Small intestine (tissue), 7 donors: ENCODE measurements at regions not wholly inside any gene's neighbourhood (a gene's known extent, or its start where the extent isn't known, plus 50 kb on each side); places are given as distances from the start of the nearest gene placed in this dataset.

ENCODE experiments used
- DNase-seq, 2 donors: peaks; one replicate each; pipeline versions ENCODE4 v3.0.0 to v3.0.0-alpha.2; 2013
- FAIRE-seq: peaks from 2 replicates; lab custom pipeline; 2012; peaks lifted over from hg19 to GRCh38; lab: Jason Lieb, UNC
- H3K27ac ChIP-seq, 3 donors: one replicate each; pipeline ENCODE4 v1.5.1; 2013; ENCODE audit warnings: low read length in 2 of 3, mild to moderate bottlenecking in 2 of 3, control low read depth in 1 of 3, inconsistent platforms in 1 of 3, low read depth in 1 of 3, moderate library complexity in 1 of 3
- H3K27me3 ChIP-seq, 3 donors: one replicate each; pipeline ENCODE4 v1.6.1; 2013; ENCODE audit warnings: low read length in 3 of 3, inconsistent platforms in 1 of 3; ENCODE audit not compliant: control insufficient read depth in 3 of 3, insufficient read depth in 3 of 3
- H3K36me3 ChIP-seq, 3 donors: one replicate each; pipeline ENCODE4 v1.6.1; 2013; ENCODE audit warnings: low read length in 3 of 3, inconsistent platforms in 1 of 3, low read depth in 1 of 3, mild to moderate bottlenecking in 1 of 3, moderate library complexity in 1 of 3; ENCODE audit not compliant: control insufficient read depth in 3 of 3, insufficient read depth in 2 of 3
- H3K4me1 ChIP-seq, 3 donors: one replicate each; pipeline ENCODE4 v1.6.1; 2013; ENCODE audit warnings: low read length in 2 of 3, inconsistent platforms in 1 of 3, low read depth in 1 of 3, mild to moderate bottlenecking in 1 of 3, moderate library complexity in 1 of 3; ENCODE audit not compliant: control insufficient read depth in 3 of 3, insufficient read depth in 2 of 3
- H3K4me3 ChIP-seq, 3 donors: one replicate each; pipeline ENCODE4 v1.5.1; 2013; ENCODE audit warnings: low read length in 3 of 3, control low read depth in 1 of 3, inconsistent platforms in 1 of 3, low read depth in 1 of 3, mild to moderate bottlenecking in 1 of 3, moderate library complexity in 1 of 3
- H3K9me3 ChIP-seq, 2 donors: one replicate each; pipeline ENCODE4 v1.6.1; 2013; ENCODE audit warnings: low read depth in 1 of 2, low read length in 1 of 2; ENCODE audit not compliant: control insufficient read depth in 2 of 2, insufficient read depth in 1 of 2
- WGBS, 3 donors: extraction: QIAGEN DNeasy Blood & Tissue Kit; methylation state at CpG; one replicate each; pipeline ENCODE4 v1.1.7; 2013; 5-methylcytosine and 5-hydroxymethylcytosine counted together
- donor health status: healthy with polysubstance abuse.
- donor health status: control.
- donor health status: control.
- donor health status: Bipolar disorder and iron deficiency.
- donor health status: healthy.

DNA sequence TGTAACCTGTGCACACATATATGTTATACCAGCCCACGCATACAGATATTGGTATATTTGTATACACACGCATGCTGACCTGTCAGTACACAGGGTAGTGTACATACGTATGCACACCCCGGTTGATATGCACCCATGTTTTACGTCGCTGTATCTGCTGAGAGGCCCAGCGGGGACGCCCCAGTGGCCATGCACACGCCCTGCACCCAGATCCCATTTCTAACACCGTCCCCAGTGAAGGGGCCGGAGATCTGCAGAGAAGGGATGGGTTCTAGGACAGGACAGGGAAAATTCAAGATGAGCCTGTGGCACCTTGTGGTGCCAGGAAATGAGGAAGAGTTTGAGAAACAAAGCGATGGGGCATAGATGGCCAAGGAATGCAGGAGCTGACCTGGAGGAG lies 57.2 kb upstream of the TTC34 start:
- WGBS, 3 donors, result 93 to 95% (median 94%) methylated on average over 12 of the region's 12 CpGs
- no peaks in the 10 kb centered on the region for H3K4me1 ChIP-seq
- H3K27ac ChIP-seq, result no peak overlapping the region
- no peaks in the 10 kb centered on the region for H3K36me3 ChIP-seq
- FAIRE-seq (no peak), DNase-seq (no peak)
- peaks cover 0 to 3% (median 0%) of the 10 kb centered on the region in 3 donors for H3K27me3 ChIP-seq
- no peak overlapping the region for H3K4me3 ChIP-seq
- H3K9me3 ChIP-seq, result no peaks in the 10 kb centered on the region

DNA sequence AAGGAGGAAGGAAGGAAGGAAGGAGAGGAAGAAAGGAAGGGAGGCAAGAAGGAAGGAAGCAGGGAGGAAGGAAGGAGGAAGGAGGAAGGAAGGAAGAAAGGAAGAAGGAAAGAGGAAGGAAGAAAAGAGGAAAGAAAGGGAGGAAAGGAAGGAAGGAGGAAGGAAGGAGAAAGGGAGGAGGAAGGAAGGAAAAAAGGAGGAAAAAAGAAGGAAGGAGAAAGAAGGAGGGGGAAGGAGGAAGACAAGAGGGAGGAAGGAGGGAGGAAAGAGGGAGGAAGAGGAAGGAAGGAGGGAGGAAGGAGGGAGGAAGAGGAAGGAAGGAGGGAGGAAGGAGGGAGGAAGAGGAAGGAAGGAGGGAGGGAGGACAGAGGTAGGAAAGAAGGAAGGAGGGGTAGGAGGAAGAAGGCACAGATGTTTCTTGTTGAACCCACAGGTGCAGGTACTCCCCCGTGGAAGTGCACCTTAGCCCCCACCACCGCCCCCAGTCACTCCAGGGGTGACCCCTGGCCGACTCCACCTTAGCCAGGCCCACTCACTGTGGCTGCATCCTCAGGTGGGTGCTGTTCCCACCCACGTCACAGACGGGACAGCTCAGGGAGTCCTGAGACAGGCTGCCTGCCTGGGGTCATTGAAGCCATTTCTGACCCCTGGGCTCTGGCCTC lies 57.9 kb upstream of the TTC34 start:
- WGBS, 3 donors, result 65 to 96% (median 87%) methylated on average over 5 of the region's 5 CpGs
- peaks cover 0 to 3% (median 0%) of the 10 kb centered on the region in 3 donors for H3K27me3 ChIP-seq
- no peak overlapping the region for H3K4me3 ChIP-seq
- H3K9me3 ChIP-seq, result no peaks in the 10 kb centered on the region
- H3K36me3 ChIP-seq, result no peaks in the 10 kb centered on the region
- DNase-seq (no peak), FAIRE-seq (no peak)
- no peak overlapping the region for H3K27ac ChIP-seq
- H3K4me1 ChIP-seq, result no peaks in the 10 kb centered on the region

DNA sequence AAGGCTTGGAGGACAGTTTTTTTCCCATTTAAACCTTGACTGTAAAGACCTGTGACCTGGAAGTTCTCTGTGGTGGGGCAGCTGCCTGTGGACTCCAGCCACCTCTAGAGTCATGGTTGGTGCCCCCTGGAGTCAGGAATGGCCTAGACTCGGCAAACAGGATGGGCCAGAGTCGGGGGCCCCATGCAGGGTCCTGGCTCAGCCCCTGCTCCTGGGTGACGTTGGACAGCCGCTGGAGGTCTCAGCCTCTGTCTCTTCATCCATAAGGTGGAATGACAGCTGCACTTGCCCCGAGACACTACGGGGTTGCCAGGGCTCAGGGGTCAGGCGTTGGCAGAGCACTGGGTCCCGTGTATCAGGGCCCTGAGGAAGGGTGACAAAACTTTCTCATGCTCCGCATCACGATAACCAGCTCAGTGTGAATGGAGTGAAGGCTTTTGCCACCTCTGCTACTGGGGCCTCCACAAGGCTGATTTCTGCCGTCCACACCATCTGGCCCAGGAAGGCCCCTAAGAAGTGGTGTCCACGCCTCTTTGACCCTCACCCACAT lies 58.5 kb upstream of the TTC34 start:
- FAIRE-seq, result no peak
- H3K4me1 ChIP-seq, result no peaks in the 10 kb centered on the region
- no peak for DNase-seq
- no peak overlapping the region for H3K4me3 ChIP-seq
- no peaks in the 10 kb centered on the region for H3K9me3 ChIP-seq
- H3K27me3 ChIP-seq, result peaks cover 0 to 3% (median 0%) of the 10 kb centered on the region in 3 donors
- no peak overlapping the region for H3K27ac ChIP-seq
- no peaks in the 10 kb centered on the region for H3K36me3 ChIP-seq
- 74 to 85% (median 75%) methylated on average over 12 of the region's 12 CpGs for WGBS, 3 donors

DNA sequence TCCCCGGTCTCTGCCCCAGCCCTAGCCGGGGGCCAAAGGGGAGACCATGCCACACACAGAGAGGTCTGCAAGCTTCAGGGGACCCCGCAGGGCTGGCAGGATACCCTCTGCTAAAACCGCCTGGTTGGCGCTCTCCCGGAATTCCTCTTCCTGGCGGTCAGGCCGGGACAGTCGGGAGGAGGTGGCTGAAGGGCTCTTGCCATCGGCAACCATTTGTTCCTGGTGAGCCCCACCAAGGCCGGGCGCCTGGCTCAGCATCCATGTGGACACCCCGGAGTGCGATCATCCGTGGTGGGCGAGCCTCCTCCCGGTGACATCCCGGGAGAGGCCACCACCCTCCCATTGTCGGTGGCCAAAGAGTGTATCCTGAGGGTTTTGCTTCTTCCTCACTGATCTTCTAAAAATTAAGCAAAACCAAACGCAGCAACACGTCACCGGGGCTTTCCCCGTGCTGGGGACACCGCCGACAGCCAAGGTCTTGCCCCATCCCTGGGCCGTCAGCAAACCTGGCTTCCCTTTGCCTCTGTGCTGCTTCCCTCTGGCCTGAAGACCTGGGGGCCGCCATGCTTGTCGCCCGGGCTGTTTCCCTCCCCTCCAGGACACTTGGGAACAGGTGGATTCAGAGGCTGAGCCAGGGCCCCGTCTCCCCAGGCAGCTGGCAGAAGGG lies 59.1 kb upstream of the TTC34 start:
- whole genome bisulfite sequencing, 3 donors, result 88 to 93% (median 90%) methylated on average over 30 of the region's 30 CpGs
- Histone ChIP-seq H3K9me3 (no peaks in the 10 kb centered on the region), H3K27me3 (peaks cover 0 to 3% (median 0%) of the 10 kb centered on the region in 3 donors), H3K4me1 (no peaks in the 10 kb centered on the region), H3K27ac (no peak overlapping the region), H3K36me3 (no peaks in the 10 kb centered on the region), H3K4me3 (no peak overlapping the region)
- FAIRE-seq, result no peak
- no peak for DNase-seq

DNA sequence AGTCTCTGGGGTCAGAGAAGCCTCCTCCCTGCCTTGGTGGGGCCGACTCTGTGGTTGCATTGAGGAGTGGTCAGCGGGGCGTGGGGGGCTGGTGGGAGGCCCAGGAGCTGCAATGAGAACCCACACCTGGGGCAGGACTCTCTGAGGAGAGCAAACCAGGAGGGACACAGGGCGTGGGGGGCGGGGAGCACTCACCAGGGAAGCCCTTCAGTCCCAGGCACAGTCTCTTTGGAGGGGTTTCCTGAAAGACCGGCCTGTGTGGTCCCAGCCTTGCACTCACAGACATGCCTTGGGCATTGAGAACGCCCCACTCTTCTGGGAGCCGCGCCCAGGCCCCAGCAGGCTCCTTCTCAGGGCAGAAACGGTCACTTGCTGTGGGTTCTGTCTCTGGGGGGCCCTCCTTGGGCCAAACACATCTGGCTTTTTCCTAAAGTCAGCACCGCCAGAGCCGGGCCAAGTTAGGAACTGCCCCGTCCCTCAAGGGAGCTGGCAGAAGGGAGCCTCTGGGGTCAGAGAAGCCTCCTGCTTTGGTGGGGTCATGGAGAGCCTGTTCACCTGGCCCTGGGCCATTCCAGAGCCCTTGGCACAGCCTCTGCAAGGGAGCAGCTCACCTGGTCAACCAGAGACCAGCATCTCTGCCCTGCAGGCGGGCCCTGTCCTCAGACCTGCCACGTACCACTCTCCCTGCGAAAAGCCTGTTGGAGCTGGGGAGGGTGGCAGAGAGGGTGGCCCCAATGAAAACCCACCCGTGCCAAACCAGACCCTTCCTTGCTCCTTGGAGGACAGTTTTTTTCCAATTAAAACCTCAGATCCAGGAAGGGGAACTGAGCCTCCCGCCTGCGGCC lies 59.9 kb upstream of the TTC34 start:
- H3K4me3 ChIP-seq, result no peak overlapping the region
- FAIRE-seq (no peak), DNase-seq (no peak)
- no peaks in the 10 kb centered on the region for H3K36me3 ChIP-seq
- WGBS, 3 donors, result 73 to 85% (median 85%) methylated on average over 19 of the region's 19 CpGs
- H3K27ac ChIP-seq, result no peak overlapping the region
- no peaks in the 10 kb centered on the region for H3K4me1 ChIP-seq
- H3K27me3 ChIP-seq, result peaks cover 0 to 4% (median 0%) of the 10 kb centered on the region in 3 donors
- no peaks in the 10 kb centered on the region for H3K9me3 ChIP-seq

DNA sequence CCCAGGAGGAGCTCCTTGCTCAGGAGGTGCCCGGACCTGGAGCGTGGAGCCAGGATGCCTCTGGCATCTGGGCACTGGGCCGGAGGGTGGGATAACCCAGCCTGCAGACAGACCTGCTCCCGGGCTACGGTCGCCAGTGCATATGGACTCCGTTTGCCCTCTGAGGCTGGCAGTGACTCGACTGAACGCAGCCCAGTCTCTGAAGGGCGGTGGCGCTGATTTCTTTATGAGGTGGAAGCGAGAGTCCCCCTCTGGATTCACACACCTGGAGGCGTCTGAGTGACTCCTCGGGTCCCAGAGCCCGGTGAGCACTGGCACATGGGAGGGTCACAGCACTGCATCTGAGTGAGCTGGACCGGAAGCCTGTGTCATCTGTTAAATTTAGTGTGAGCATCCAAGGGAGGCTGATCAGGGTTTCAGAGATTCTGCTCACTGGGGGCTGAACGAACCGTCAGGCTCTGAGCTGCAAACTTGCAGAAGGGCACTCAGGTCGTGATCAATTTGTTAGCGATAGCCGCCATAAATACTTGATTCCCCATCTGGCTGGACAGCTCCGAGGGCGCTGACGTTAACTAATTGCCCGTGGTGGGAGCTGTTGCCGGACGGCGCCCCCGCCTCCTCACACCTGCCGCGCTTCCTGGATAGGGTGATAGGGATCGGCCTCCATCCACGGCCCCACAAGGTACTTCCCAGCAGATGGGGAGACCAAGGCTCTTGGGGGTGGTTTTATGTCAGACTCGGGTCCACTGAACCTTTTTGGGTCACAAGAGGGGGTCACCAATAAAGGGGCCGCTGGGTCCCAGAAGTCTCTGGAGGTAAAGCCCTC lies 60.7 kb upstream of the TTC34 start:
- H3K4me3 ChIP-seq, result no peak overlapping the region
- FAIRE-seq (no peak), DNase-seq (no peak)
- no peaks in the 10 kb centered on the region for H3K4me1 ChIP-seq
- peaks cover 0 to 5% (median 4%) of the 10 kb centered on the region in 3 donors for H3K27me3 ChIP-seq
- no peaks in the 10 kb centered on the region for H3K36me3 ChIP-seq
- H3K9me3 ChIP-seq, result no peaks in the 10 kb centered on the region
- H3K27ac ChIP-seq, result no peak overlapping the region
- 62 to 70% (median 66%) methylated on average over 34 to 35 of the region's 35 CpGs for WGBS, 3 donors

DNA sequence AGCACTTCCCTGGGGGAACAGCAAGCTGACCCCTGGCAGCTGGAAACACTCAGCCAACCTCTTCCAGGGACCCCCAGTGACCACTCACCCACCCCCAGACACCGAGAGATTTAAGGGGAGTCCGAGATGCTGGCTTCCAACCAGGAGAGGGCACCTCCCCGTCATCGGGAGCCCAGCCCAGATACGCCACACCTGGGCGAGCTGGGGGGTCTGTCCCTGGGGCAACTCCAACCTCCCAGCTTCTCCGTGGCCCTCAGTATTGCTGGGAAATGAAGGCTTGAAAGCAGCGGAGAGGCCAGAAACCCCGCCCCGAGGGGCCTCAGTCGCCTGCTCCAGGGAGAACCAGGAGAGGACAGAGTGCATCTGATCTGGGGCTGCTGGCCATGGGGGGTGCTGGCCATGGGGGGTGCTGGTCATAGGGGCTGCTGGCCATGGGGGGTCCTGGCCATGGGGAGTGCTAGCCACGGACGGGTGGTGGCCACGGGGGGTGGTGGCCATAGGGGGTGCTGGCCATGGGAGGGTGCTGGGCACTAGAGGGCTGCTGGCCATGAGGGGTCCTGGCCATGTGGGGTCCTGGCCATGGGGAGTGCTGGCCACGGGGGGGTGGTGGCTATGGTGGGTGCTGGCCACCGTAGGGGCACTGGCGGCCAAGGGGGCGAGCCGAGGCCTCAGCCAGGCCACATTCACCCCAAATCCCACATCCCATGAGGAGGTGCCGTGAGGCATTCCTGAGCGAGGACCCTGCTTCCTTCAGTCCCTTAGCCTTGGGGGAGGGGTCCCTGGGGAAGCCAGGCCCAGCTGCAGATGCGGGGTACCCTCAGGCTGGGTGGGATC lies 61.5 kb upstream of the TTC34 start:
- H3K27me3 ChIP-seq, result peaks cover 0 to 5% (median 4%) of the 10 kb centered on the region in 3 donors
- H3K4me3 ChIP-seq, result no peak overlapping the region
- FAIRE-seq (no peak), DNase-seq (no peak)
- no peak overlapping the region for H3K27ac ChIP-seq
- H3K36me3 ChIP-seq, result no peaks in the 10 kb centered on the region
- H3K9me3 ChIP-seq, result no peaks in the 10 kb centered on the region
- 73 to 83% (median 81%) methylated on average over 17 to 22 of the region's 22 CpGs for WGBS, 3 donors
- H3K4me1 ChIP-seq, result no peaks in the 10 kb centered on the region
